ENCODE measurements at regions not wholly inside any gene's neighbourhood (a gene's known extent, or its start where the extent isn't known, plus 50 kb on each side); places are given as distances from the start of the nearest gene placed in this dataset.

DNA sequence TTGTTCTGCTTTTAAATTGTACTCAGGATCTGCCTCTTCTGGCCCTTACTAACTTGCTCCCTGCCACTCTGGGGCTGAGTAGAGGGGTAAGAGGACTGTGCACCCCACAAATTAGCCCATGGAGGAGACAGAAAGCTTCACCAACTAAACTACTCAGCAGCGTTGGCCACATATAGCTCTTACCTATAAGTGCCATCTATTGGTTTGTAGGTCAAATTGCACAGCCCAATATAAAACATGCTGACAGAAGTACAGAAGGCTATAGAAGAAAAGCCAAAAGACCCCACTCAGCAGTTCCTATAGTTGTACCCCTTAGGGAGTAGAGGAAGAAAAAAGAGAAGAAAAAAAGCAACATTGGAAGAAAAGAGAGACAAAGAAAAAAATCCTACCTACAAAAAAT lies 341.2 kb upstream of the FMR1 start:
- H3K4me1 ChIP-seq (replicated peaks; ENCODE audit: insufficient read depth), result peaks cover 3% of the 10 kb centered on the region
- no TSS peak for BruUV-seq (replicated peaks)
- no peak overlapping the region for H3K27ac ChIP-seq
- TF ChIP-seq, protein P1, sequence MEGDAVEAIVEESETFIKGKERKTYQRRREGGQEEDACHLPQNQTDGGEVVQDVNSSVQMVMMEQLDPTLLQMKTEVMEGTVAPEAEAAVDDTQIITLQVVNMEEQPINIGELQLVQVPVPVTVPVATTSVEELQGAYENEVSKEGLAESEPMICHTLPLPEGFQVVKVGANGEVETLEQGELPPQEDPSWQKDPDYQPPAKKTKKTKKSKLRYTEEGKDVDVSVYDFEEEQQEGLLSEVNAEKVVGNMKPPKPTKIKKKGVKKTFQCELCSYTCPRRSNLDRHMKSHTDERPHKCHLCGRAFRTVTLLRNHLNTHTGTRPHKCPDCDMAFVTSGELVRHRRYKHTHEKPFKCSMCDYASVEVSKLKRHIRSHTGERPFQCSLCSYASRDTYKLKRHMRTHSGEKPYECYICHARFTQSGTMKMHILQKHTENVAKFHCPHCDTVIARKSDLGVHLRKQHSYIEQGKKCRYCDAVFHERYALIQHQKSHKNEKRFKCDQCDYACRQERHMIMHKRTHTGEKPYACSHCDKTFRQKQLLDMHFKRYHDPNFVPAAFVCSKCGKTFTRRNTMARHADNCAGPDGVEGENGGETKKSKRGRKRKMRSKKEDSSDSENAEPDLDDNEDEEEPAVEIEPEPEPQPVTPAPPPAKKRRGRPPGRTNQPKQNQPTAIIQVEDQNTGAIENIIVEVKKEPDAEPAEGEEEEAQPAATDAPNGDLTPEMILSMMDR (conservative IDR thresholded peaks at IDR 0.05), result no peak; the same call in 1 of the 2 replicates
- TF ChIP-seq EZH2 (IDR thresholded peaks at IDR 0.05; ENCODE audit: low read depth), result no peak
- ChIA-PET POLR2A (ENCODE audit: unreplicated experiment) (no interaction called here), CTCF (no interaction called here)
- no peak for DNase-seq
- H3K4me3 ChIP-seq, result no peak overlapping the region
- no peaks in the 10 kb centered on the region for H3K36me3 ChIP-seq (ENCODE audit: low read depth)
- H3F3A ChIP-seq (ENCODE audit: insufficient read depth, low read depth), result no peaks in the 10 kb centered on the region
- H3K9me3 ChIP-seq (ENCODE audit: insufficient read depth, low read depth), result no peaks in the 10 kb centered on the region
- no peaks in the 10 kb centered on the region for H4K20me1 ChIP-seq (ENCODE audit: insufficient read depth)
- H3K27me3 ChIP-seq (ENCODE audit: insufficient read depth, low read depth), result no peaks in the 10 kb centered on the region
- no peak overlapping the region for H3K4me2 ChIP-seq
- intact Hi-C loops (cut with micrococcal nuclease; ENCODE audit: unreplicated experiment), result no loop called here
- H3K9me2 ChIP-seq (ENCODE audit: insufficient read depth), result no peaks in the 10 kb centered on the region; the same call in 1 of the 2 replicates
- no peaks in the 10 kb centered on the region for H3K79me2 ChIP-seq (ENCODE audit: low read depth)
- no peak overlapping the region for H2AFZ ChIP-seq

DNA sequence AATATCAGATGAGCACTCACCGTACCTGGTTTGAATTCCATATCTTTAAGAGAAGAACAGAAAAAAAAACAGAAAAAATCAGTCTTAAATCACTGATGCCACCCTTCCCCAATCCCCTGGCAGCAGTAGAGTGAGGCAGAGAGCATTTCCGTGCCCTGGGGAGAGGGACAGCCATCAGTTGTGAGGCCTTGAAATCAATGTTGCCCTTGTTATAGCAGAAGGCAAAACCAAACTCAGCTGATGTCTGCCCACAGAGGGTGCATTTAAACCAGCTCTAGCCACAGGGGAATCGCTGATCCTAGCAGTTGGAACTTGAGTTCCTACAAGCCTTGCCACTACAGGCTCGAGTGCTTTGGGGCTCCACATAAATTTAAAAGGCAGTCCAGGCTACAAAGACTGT lies 338.5 kb upstream of the FMR1 start:
- Histone ChIP-seq H3F3A (ENCODE audit: insufficient read depth, low read depth) (no peaks in the 10 kb centered on the region), H3K4me3 (no peak overlapping the region), H3K4me2 (no peak overlapping the region), H3K79me2 (ENCODE audit: low read depth) (no peaks in the 10 kb centered on the region), H3K27me3 (ENCODE audit: insufficient read depth, low read depth) (no peaks in the 10 kb centered on the region), H3K9me2 (ENCODE audit: insufficient read depth) (no peaks in the 10 kb centered on the region; the same call in 1 of the 2 replicates), H3K9me3 (ENCODE audit: insufficient read depth, low read depth) (no peaks in the 10 kb centered on the region), H4K20me1 (ENCODE audit: insufficient read depth) (no peaks in the 10 kb centered on the region), H3K27ac (no peak overlapping the region), H2AFZ (no peak overlapping the region), H3K36me3 (ENCODE audit: low read depth) (no peaks in the 10 kb centered on the region), H3K4me1 (replicated peaks; ENCODE audit: insufficient read depth) (no peaks in the 10 kb centered on the region)
- ChIA-PET POLR2A (ENCODE audit: unreplicated experiment) (no interaction called here), CTCF (interaction anchor here (0.6 kb wide), 1 partner anchor 1212 kb away, joined by 3 read pairs; no protein-coding TSS in a partner anchor)
- BruUV-seq (replicated peaks), result no TSS peak
- TF ChIP-seq, protein P1 (conservative IDR thresholded peaks at IDR 0.05), result no peak
- TF ChIP-seq EZH2 (IDR thresholded peaks at IDR 0.05; ENCODE audit: low read depth), result no peak
- intact Hi-C loops (cut with micrococcal nuclease; ENCODE audit: unreplicated experiment), result no loop called here
- DNase-seq, result no peak

DNA sequence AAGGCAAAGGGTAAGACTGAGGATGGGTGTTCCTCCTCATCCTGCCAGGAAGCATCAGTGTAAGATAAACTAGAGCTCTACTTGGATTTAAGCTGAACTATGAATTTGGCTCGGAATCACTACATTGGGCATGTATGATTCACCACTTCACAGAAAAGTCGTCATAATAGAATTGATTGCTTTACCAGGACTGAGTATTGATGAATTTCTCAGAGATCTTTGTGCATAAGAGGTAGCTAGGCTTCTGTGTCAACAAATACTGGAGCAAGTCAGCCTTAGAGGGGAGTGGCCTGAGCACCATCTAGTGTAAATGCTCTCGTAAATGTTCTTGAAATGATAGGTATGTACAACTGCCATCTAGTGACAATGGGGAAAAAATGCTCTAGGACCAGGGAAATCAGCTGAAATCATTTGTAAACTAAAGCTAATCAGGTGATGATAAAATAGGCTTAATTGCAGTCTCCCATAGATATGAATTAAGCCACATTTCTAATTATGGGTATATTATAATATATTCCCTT lies 309.5 kb upstream of the FMR1 start:
- Histone ChIP-seq H3K36me3 (ENCODE audit: low read depth) (no peaks in the 10 kb centered on the region), H2AFZ (no peak overlapping the region), H3K27ac (no peak overlapping the region), H4K20me1 (ENCODE audit: insufficient read depth) (no peaks in the 10 kb centered on the region), H3K27me3 (ENCODE audit: insufficient read depth, low read depth) (no peaks in the 10 kb centered on the region), H3K9me3 (ENCODE audit: insufficient read depth, low read depth) (no peaks in the 10 kb centered on the region), H3K9me2 (ENCODE audit: insufficient read depth) (no peaks in the 10 kb centered on the region), H3F3A (ENCODE audit: insufficient read depth, low read depth) (no peaks in the 10 kb centered on the region), H3K4me1 (replicated peaks; ENCODE audit: insufficient read depth) (no peaks in the 10 kb centered on the region), H3K4me3 (no peak overlapping the region), H3K4me2 (no peak overlapping the region), H3K79me2 (ENCODE audit: low read depth) (no peaks in the 10 kb centered on the region)
- no TSS peak for BruUV-seq (replicated peaks)
- intact Hi-C loops (cut with micrococcal nuclease; ENCODE audit: unreplicated experiment), result no loop called here
- ChIA-PET POLR2A (ENCODE audit: unreplicated experiment) (no interaction called here), CTCF (no interaction called here)
- peak in 1 of 2 experiments; percentile 55 for DNase-seq
- TF ChIP-seq, protein P1 (conservative IDR thresholded peaks at IDR 0.05), result no peak; the same call in 1 of the 2 replicates
- TF ChIP-seq EZH2 (IDR thresholded peaks at IDR 0.05; ENCODE audit: low read depth), result no peak
